ENCODE measurements at regions not wholly inside any gene's neighbourhood (a gene's known extent, or its start where the extent isn't known, plus 50 kb on each side); places are given as distances from the start of the nearest gene placed in this dataset.

- TF ChIP-seq POLR2A (IDR thresholded peaks at IDR 0.05) = no peak
- TF ChIP-seq, protein P1, sequence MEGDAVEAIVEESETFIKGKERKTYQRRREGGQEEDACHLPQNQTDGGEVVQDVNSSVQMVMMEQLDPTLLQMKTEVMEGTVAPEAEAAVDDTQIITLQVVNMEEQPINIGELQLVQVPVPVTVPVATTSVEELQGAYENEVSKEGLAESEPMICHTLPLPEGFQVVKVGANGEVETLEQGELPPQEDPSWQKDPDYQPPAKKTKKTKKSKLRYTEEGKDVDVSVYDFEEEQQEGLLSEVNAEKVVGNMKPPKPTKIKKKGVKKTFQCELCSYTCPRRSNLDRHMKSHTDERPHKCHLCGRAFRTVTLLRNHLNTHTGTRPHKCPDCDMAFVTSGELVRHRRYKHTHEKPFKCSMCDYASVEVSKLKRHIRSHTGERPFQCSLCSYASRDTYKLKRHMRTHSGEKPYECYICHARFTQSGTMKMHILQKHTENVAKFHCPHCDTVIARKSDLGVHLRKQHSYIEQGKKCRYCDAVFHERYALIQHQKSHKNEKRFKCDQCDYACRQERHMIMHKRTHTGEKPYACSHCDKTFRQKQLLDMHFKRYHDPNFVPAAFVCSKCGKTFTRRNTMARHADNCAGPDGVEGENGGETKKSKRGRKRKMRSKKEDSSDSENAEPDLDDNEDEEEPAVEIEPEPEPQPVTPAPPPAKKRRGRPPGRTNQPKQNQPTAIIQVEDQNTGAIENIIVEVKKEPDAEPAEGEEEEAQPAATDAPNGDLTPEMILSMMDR (IDR thresholded peaks at IDR 0.05) = no peak
- TF ChIP-seq POLR2AphosphoS5 (IDR thresholded peaks at IDR 0.05; ENCODE audit: insufficient read depth in 1 of 2, low read depth in 1 of 2) = no peak
These were observed 1715.2 kb upstream of the TENM3 start for GRCh38 chr4:180528003-180528402.

Data from vagina (tissue), 2 donors.